Keratinocyte (primary cell): ENCODE measurements at regions not wholly inside any gene's neighbourhood (a gene's known extent, or its start where the extent isn't known, plus 50 kb on each side); places are given as distances from the start of the nearest gene placed in this dataset.

Experiments
- DNase-seq: peaks from one replicate; pipeline ENCODE4 v3.0.0-alpha.2; 2011; ENCODE audit warnings: low read depth, missing footprints, low spot score
- FAIRE-seq: peaks from 2 replicates; lab custom pipeline; 2011; peaks lifted over from hg19 to GRCh38; lab: Jason Lieb, UNC
- H2AFZ ChIP-seq: 2 replicates; pipeline ENCODE4 v1.6.0; 2012; ENCODE audit warnings: low read length, control low read depth, inconsistent platforms; ENCODE audit not compliant: control insufficient read depth
- H3K27ac ChIP-seq: 2 replicates; pipeline ENCODE4 v1.5.1; 2011; ENCODE audit warnings: low read length; ENCODE audit not compliant: control insufficient read depth, insufficient read depth
- H3K27me3 ChIP-seq: 3 replicates; pipeline ENCODE4 v1.6.0; 2011; ENCODE audit warnings: low read length; ENCODE audit not compliant: control insufficient read depth, insufficient read depth; ENCODE audit errors: extremely low read depth
- H3K36me3 ChIP-seq, 2 experiments: 2 replicates in 1 of 2; 3 replicates in 1 of 2; pipeline ENCODE4 v1.5.1; 2011; ENCODE audit warnings: low read length in 2 of 2, mild to moderate bottlenecking in 1 of 2; ENCODE audit not compliant: control insufficient read depth in 2 of 2, insufficient read depth in 2 of 2; ENCODE audit errors: extremely low read depth in 1 of 2
- H3K4me1 ChIP-seq: 3 replicates; pipeline ENCODE4 v1.5.1; 2011; ENCODE audit warnings: low read length; ENCODE audit not compliant: control insufficient read depth, insufficient read depth; ENCODE audit errors: extremely low read depth
- H3K4me2 ChIP-seq: 3 replicates; pipeline ENCODE4 v1.6.0; 2011; ENCODE audit warnings: low read depth, low read length; ENCODE audit not compliant: control insufficient read depth, insufficient read depth; ENCODE audit errors: extremely low read depth
- H3K4me3 ChIP-seq, 3 experiments: fragments of 200-600 bp in 1 of 3; sonication (generic) in 1 of 3; 2 replicates in 2 of 3; 3 replicates in 1 of 3; pipeline ENCODE4 v1.5.1; 2011 to 2016; ENCODE audit warnings: low read length in 3 of 3, mild to moderate bottlenecking in 3 of 3, control low read depth in 2 of 3, inconsistent platforms in 1 of 3, low read depth in 1 of 3, mixed read lengths in 1 of 3, mixed run types in 1 of 3, moderate library complexity in 1 of 3; ENCODE audit not compliant: control insufficient read depth in 2 of 3, insufficient read depth in 2 of 3; ENCODE audit errors: extremely low read depth in 1 of 3
- H3K79me2 ChIP-seq: 2 replicates; pipeline ENCODE4 v1.6.0; 2012; ENCODE audit warnings: low read length; ENCODE audit not compliant: control insufficient read depth, insufficient read depth
- H3K9ac ChIP-seq: 3 replicates; pipeline ENCODE4 v1.6.0; 2011; ENCODE audit warnings: low read length; ENCODE audit not compliant: control insufficient read depth, insufficient read depth; ENCODE audit errors: extremely low read depth
- H3K9me1 ChIP-seq: 3 replicates; pipeline ENCODE4 v1.6.0; 2011; ENCODE audit warnings: low read length; ENCODE audit not compliant: control insufficient read depth, insufficient read depth; ENCODE audit errors: extremely low read depth
- H3K9me3 ChIP-seq: 2 replicates; pipeline ENCODE4 v1.5.1; 2012; ENCODE audit warnings: low read depth, low read length; ENCODE audit not compliant: control insufficient read depth
- H4K20me1 ChIP-seq: 3 replicates; pipeline ENCODE4 v1.6.0; 2011; ENCODE audit warnings: low read length; ENCODE audit not compliant: control insufficient read depth, insufficient read depth; ENCODE audit errors: extremely low read depth
- EZH2 ChIP-seq: IDR thresholded peaks from one replicate; pipeline ENCODE4 v1.6.1; 2012; ENCODE audit warnings: inconsistent platforms, mild to moderate bottlenecking, low read length, moderate library complexity
- dilution Hi-C: fragments of 300-500 bp; cut with MboI; formaldehyde crosslinking; loops from one replicate; pipeline ENCODE4 v1.7.0; 2020; ENCODE audit warnings: low sequenced_read_pairs; ENCODE audit not compliant: extremely low pct_ligation_motif_present
- TF ChIP-seq, protein P1 (sequence below), 3 experiments: IDR thresholded peaks in 1 of 3; conservative IDR thresholded peaks in 1 of 3; optimal IDR thresholded peaks in 1 of 3; 2 replicates in 2 of 3; 3 replicates in 1 of 3; pipeline versions ENCODE3 to v1.5.1; 2011; ENCODE audit warnings: low read length in 3 of 3, mild to moderate bottlenecking in 3 of 3, moderate library complexity in 2 of 3, control low read depth in 1 of 3, inconsistent platforms in 1 of 3; ENCODE audit not compliant: insufficient read depth in 2 of 3; ENCODE audit errors: extremely low read depth in 1 of 3

- H4K20me1 ChIP-seq, result no peaks in the 10 kb centered on the region
- H3K27ac ChIP-seq, result no peak overlapping the region
- no peaks in the 10 kb centered on the region for H3K9me3 ChIP-seq
- H3K4me2 ChIP-seq, result no peak overlapping the region
- no peaks in the 10 kb centered on the region for H3K4me1 ChIP-seq
- H3K36me3 ChIP-seq, result no peaks in the 10 kb centered on the region
- dilution Hi-C loops, result no loop called here
- TF ChIP-seq, protein P1, sequence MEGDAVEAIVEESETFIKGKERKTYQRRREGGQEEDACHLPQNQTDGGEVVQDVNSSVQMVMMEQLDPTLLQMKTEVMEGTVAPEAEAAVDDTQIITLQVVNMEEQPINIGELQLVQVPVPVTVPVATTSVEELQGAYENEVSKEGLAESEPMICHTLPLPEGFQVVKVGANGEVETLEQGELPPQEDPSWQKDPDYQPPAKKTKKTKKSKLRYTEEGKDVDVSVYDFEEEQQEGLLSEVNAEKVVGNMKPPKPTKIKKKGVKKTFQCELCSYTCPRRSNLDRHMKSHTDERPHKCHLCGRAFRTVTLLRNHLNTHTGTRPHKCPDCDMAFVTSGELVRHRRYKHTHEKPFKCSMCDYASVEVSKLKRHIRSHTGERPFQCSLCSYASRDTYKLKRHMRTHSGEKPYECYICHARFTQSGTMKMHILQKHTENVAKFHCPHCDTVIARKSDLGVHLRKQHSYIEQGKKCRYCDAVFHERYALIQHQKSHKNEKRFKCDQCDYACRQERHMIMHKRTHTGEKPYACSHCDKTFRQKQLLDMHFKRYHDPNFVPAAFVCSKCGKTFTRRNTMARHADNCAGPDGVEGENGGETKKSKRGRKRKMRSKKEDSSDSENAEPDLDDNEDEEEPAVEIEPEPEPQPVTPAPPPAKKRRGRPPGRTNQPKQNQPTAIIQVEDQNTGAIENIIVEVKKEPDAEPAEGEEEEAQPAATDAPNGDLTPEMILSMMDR (optimal IDR thresholded peaks at IDR 0.05 in 1 of 3, IDR thresholded peaks at IDR 0.05 in 1 of 3, conservative IDR thresholded peaks at IDR 0.05 in 1 of 3; ENCODE audit: extremely low read depth in 1 of 3, insufficient read depth in 2 of 3, low read length in 3 of 3), result no peak
- TF ChIP-seq EZH2, result no peak
- H3K79me2 ChIP-seq, result no peaks in the 10 kb centered on the region
- no peak overlapping the region for H2AFZ ChIP-seq
- peaks cover 16% of the 10 kb centered on the region for H3K27me3 ChIP-seq
- H3K9me1 ChIP-seq, result no peaks in the 10 kb centered on the region
- no peak overlapping the region for H3K4me3 ChIP-seq
- DNase-seq, result no peak
- FAIRE-seq, result no peak
- H3K9ac ChIP-seq, result no peak overlapping the region
Observed at GRCh38 chr16:82259731-82260130, 89.7 kb upstream of the MPHOSPH6 start.

DNA sequence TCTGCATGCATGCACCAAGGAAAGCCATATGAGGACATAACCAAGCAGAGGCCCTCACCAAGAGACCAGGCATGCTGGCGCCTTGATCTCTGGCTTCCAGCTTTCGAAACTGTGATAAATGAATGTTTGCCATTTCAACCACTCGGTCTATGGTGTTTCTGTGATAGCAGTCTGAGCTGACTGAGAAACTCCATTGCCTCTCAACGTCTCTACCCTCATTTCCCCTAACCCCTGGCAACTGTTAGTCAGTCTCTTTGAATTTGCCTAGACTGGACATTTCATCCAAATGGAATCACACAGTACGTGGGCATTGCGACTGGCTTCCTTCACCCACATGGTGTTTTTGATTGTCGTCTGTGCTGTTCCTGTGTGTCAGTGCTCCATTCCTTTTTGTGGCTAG, 88.0 kb upstream of the MPHOSPH6 start:
- Histone ChIP-seq H3K9me3 (no peaks in the 10 kb centered on the region), H3K4me2 (no peak overlapping the region), H3K36me3 (no peaks in the 10 kb centered on the region), H3K27ac (no peak overlapping the region), H3K4me1 (no peaks in the 10 kb centered on the region), H3K27me3 (peaks cover 14% of the 10 kb centered on the region), H3K4me3 (no peak overlapping the region), H3K9ac (no peak overlapping the region), H3K9me1 (no peaks in the 10 kb centered on the region), H3K79me2 (no peaks in the 10 kb centered on the region), H4K20me1 (no peaks in the 10 kb centered on the region), H2AFZ (no peak overlapping the region)
- no peak for DNase-seq
- TF ChIP-seq, protein P1 (optimal IDR thresholded peaks at IDR 0.05 in 1 of 3, IDR thresholded peaks at IDR 0.05 in 1 of 3, conservative IDR thresholded peaks at IDR 0.05 in 1 of 3; ENCODE audit: extremely low read depth in 1 of 3, insufficient read depth in 2 of 3, low read length in 3 of 3), result no peak
- dilution Hi-C loops, result no loop called here
- no peak for FAIRE-seq
